Activated T-helper 1 cell treated with anti-CD3 and anti-CD28 coated beads, Interleukin-2, amount 50 U/mL, for 16 hours (primary cell): ENCODE measurements at regions not wholly inside any gene's neighbourhood (a gene's known extent, or its start where the extent isn't known, plus 50 kb on each side); places are given as distances from the start of the nearest gene placed in this dataset.

Experiments used
- DNase-seq, 2 donors: peaks; one replicate each; pipeline ENCODE4 v3.0.0-alpha.2; 2020; ENCODE audit warnings: low read depth in 1 of 2, low spot score in 1 of 2

- DNase-seq: no peak
Measured at GRCh38 chr17:34874478-34874877, 86.8 kb downstream of the CCT6B start.

GRCh38 chr17:34872640-34873039, 88.6 kb downstream of the CCT6B start:
- DNase-seq: no peak

- no peak for DNase-seq
Measured at GRCh38 chr17:34869641-34870040, 91.6 kb downstream of the CCT6B start.

- DNase-seq: no peak
Measured at GRCh38 chr17:34865716-34866115, 95.5 kb downstream of the CCT6B start.

GRCh38 chr17:34862384-34862783, 98.9 kb downstream of the CCT6B start:
- DNase-seq: no peak

GRCh38 chr17:34861864-34862263, 99.4 kb downstream of the CCT6B start:
- DNase-seq: no peak

- DNase-seq: no peak
Measured at GRCh38 chr17:34859652-34860051, 101.6 kb downstream of the CCT6B start.

GRCh38 chr17:34858591-34859565, 102.4 kb downstream of the CCT6B start:
- no peak for DNase-seq

- DNase-seq: no peak
Measured at GRCh38 chr17:34853924-34854323, 107.3 kb downstream of the CCT6B start.

- no peak for DNase-seq
Measured at GRCh38 chr17:34852614-34853013, 108.6 kb downstream of the CCT6B start.

GRCh38 chr17:34851961-34852540, 109.2 kb downstream of the CCT6B start:
- no peak for DNase-seq

GRCh38 chr17:34850964-34851363, 110.3 kb downstream of the CCT6B start:
- no peak for DNase-seq

- no peak for DNase-seq
Measured at GRCh38 chr17:34850023-34850422, 111.2 kb downstream of the CCT6B start.

GRCh38 chr17:34847938-34848337, 113.3 kb downstream of the CCT6B start:
- no peak for DNase-seq

GRCh38 chr17:34845296-34845695, 116.0 kb downstream of the CCT6B start:
- DNase-seq: no peak

- no peak for DNase-seq
Measured at GRCh38 chr17:34843682-34844081, 117.6 kb downstream of the CCT6B start.

- DNase-seq: no peak
Measured at GRCh38 chr17:34842235-34842634, 119.0 kb downstream of the CCT6B start.

GRCh38 chr17:34841467-34841866, 119.8 kb downstream of the CCT6B start:
- DNase-seq: no peak

- no peak for DNase-seq
Measured at GRCh38 chr17:34840750-34841149, 120.5 kb downstream of the CCT6B start.

GRCh38 chr17:34837876-34838478, 123.3 kb downstream of the CCT6B start:
- no peak for DNase-seq

GRCh38 chr17:34832376-34832775, 128.9 kb downstream of the CCT6B start:
- DNase-seq: no peak

GRCh38 chr17:34827008-34827407, 134.3 kb downstream of the CCT6B start:
- DNase-seq: no peak
